ENCODE measurements at regions not wholly inside any gene's neighbourhood (a gene's known extent, or its start where the extent isn't known, plus 50 kb on each side); places are given as distances from the start of the nearest gene placed in this dataset.

- TF ChIP-seq TEAD4 (IDR thresholded peaks at IDR 0.05) (no peak), REST (IDR thresholded peaks at IDR 0.05; ENCODE audit: low read depth) (no peak), FOXM1 (IDR thresholded peaks at IDR 0.05; ENCODE audit: borderline replicate concordance, low read depth) (no peak), TCF12 (IDR thresholded peaks at IDR 0.05; ENCODE audit: low read depth) (no peak), CREB1 (IDR thresholded peaks at IDR 0.05; ENCODE audit: low read depth) (no peak)
Observed at GRCh38 chr12:102730996-102731395, 186.0 kb downstream of the PAH start.

GRCh38 chr12:102728506-102729242, 188.4 kb downstream of the PAH start:
- TF ChIP-seq CREB1 (IDR thresholded peaks at IDR 0.05; ENCODE audit: low read depth) = no peak
- TF ChIP-seq ZBTB7A (IDR thresholded peaks at IDR 0.05; ENCODE audit: low read depth) = no peak
- TF ChIP-seq NFIC (IDR thresholded peaks at IDR 0.05) = no peak
- TF ChIP-seq FOXM1 (IDR thresholded peaks at IDR 0.05; ENCODE audit: borderline replicate concordance, low read depth) = no peak
- no peak for TF ChIP-seq RAD21 (IDR thresholded peaks at IDR 0.05; ENCODE audit: low read depth)

GRCh38 chr12:102726686-102727085, 190.4 kb downstream of the PAH start:
- TF ChIP-seq REST (IDR thresholded peaks at IDR 0.05; ENCODE audit: low read depth) (no peak), NFIC (IDR thresholded peaks at IDR 0.05) (no peak), TEAD4 (IDR thresholded peaks at IDR 0.05) (no peak), EP300 (IDR thresholded peaks at IDR 0.05; ENCODE audit: borderline replicate concordance) (no peak), CEBPB (IDR thresholded peaks at IDR 0.05) (no peak), MAX (IDR thresholded peaks at IDR 0.05) (no peak), ZBTB7A (IDR thresholded peaks at IDR 0.05; ENCODE audit: low read depth) (no peak), RAD21 (IDR thresholded peaks at IDR 0.05; ENCODE audit: low read depth) (no peak), FOXM1 (IDR thresholded peaks at IDR 0.05; ENCODE audit: borderline replicate concordance, low read depth) (no peak), EGR1 (IDR thresholded peaks at IDR 0.05) (no peak), YY1 (IDR thresholded peaks at IDR 0.05; ENCODE audit: low read depth) (no peak), TAF1 (IDR thresholded peaks at IDR 0.05; ENCODE audit: low read depth) (no peak)

- TF ChIP-seq USF1 (IDR thresholded peaks at IDR 0.05) (no peak), NFIC (IDR thresholded peaks at IDR 0.05) (no peak), FOXM1 (IDR thresholded peaks at IDR 0.05; ENCODE audit: borderline replicate concordance, low read depth) (no peak), TAF1 (IDR thresholded peaks at IDR 0.05; ENCODE audit: low read depth) (no peak), EGR1 (IDR thresholded peaks at IDR 0.05) (no peak), TEAD4 (IDR thresholded peaks at IDR 0.05) (no peak)
Observed at GRCh38 chr12:102722147-102722546, 194.9 kb downstream of the PAH start.

- no peak for TF ChIP-seq YY1 (IDR thresholded peaks at IDR 0.05; ENCODE audit: low read depth)
- no peak for TF ChIP-seq CREB1 (IDR thresholded peaks at IDR 0.05; ENCODE audit: low read depth)
- TF ChIP-seq REST (IDR thresholded peaks at IDR 0.05; ENCODE audit: low read depth) = no peak
- no peak for TF ChIP-seq NFIC (IDR thresholded peaks at IDR 0.05)
- TF ChIP-seq ZBTB7A (IDR thresholded peaks at IDR 0.05; ENCODE audit: low read depth) = no peak
- no peak for TF ChIP-seq FOXM1 (IDR thresholded peaks at IDR 0.05; ENCODE audit: borderline replicate concordance, low read depth)
- no peak for TF ChIP-seq USF1 (IDR thresholded peaks at IDR 0.05)
- no peak for TF ChIP-seq CEBPB (IDR thresholded peaks at IDR 0.05)
- no peak for TF ChIP-seq TCF12 (IDR thresholded peaks at IDR 0.05; ENCODE audit: low read depth)
- TF ChIP-seq EGR1 (IDR thresholded peaks at IDR 0.05) = no peak
- no peak for TF ChIP-seq MAX (IDR thresholded peaks at IDR 0.05)
- TF ChIP-seq EP300 (IDR thresholded peaks at IDR 0.05; ENCODE audit: borderline replicate concordance) = no peak
- TF ChIP-seq TEAD4 (IDR thresholded peaks at IDR 0.05) = no peak
- no peak for TF ChIP-seq TAF1 (IDR thresholded peaks at IDR 0.05; ENCODE audit: low read depth)
Observed at GRCh38 chr12:102708108-102708507, 208.9 kb downstream of the PAH start.

Measured in Ishikawa (cell line).